B cell (primary cell): ENCODE measurements at regions not wholly inside any gene's neighbourhood (a gene's known extent, or its start where the extent isn't known, plus 50 kb on each side); places are given as distances from the start of the nearest gene placed in this dataset.

Source experiments
- EZH2 ChIP-seq: IDR thresholded peaks from 2 replicates; pipeline ENCODE4 v1.6.1; 2012; ENCODE audit warnings: borderline replicate concordance, low read depth, mild to moderate bottlenecking, moderate library complexity, low read length; ENCODE audit not compliant: insufficient read depth, poor library complexity, severe bottlenecking
- TF ChIP-seq, protein P1 (sequence below): fragments of 200-600 bp; IDR thresholded peaks from one replicate; pipeline ENCODE4 v1.8.0; 2022; ENCODE audit warnings: antibody characterized with exemption, mild to moderate bottlenecking

DNA sequence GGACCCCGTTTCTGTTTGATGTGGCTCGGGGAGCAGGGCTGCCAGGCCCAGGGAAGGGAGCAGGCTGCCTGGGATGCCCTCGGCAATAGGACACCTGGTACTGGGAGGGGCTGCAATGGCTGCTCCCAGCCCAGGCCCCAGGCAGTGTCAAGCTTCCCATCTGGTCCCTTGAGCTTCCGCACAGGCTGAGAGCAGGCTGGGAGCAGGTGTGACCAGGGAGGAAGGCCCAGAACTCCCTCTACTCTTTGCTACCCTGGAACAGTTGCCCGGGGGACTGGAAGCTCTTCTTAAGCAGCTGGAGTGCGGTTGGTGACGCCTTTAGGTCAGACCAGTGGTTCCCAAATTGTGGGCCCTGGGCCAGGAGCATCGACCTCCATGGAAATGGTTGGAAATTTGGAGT lies 186.9 kb downstream of the GADD45G start:
- TF ChIP-seq, protein P1, sequence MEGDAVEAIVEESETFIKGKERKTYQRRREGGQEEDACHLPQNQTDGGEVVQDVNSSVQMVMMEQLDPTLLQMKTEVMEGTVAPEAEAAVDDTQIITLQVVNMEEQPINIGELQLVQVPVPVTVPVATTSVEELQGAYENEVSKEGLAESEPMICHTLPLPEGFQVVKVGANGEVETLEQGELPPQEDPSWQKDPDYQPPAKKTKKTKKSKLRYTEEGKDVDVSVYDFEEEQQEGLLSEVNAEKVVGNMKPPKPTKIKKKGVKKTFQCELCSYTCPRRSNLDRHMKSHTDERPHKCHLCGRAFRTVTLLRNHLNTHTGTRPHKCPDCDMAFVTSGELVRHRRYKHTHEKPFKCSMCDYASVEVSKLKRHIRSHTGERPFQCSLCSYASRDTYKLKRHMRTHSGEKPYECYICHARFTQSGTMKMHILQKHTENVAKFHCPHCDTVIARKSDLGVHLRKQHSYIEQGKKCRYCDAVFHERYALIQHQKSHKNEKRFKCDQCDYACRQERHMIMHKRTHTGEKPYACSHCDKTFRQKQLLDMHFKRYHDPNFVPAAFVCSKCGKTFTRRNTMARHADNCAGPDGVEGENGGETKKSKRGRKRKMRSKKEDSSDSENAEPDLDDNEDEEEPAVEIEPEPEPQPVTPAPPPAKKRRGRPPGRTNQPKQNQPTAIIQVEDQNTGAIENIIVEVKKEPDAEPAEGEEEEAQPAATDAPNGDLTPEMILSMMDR, result no peak
- no peak for TF ChIP-seq EZH2
